ENCODE measurements at regions not wholly inside any gene's neighbourhood (a gene's known extent, or its start where the extent isn't known, plus 50 kb on each side); places are given as distances from the start of the nearest gene placed in this dataset.
A peak's percentile ranks its signal among the peaks of the same experiment; 100 is the strongest.

DNA sequence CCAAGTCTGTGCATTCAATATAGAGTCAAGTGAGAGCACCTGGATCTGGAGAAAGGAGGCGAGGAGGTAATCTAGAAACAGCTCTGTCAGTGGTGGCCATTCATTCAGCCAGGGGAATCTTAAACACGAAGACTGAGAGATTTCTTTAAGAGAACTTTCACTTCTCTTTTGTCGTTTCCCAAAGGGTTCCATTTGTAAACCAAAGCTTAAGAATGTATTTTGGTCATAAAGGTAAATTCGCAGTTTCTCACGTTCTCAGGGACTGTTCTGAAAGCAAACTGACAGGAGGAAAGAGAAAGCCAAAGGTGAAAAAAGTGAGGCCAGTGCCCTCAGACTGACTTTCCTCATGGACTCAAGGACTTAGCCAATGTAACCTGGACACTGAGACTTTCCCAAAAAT is 513.5 kb downstream of the CMPK2 start:
- DNase-seq (ENCODE audit: low read depth), result no peak

DNA sequence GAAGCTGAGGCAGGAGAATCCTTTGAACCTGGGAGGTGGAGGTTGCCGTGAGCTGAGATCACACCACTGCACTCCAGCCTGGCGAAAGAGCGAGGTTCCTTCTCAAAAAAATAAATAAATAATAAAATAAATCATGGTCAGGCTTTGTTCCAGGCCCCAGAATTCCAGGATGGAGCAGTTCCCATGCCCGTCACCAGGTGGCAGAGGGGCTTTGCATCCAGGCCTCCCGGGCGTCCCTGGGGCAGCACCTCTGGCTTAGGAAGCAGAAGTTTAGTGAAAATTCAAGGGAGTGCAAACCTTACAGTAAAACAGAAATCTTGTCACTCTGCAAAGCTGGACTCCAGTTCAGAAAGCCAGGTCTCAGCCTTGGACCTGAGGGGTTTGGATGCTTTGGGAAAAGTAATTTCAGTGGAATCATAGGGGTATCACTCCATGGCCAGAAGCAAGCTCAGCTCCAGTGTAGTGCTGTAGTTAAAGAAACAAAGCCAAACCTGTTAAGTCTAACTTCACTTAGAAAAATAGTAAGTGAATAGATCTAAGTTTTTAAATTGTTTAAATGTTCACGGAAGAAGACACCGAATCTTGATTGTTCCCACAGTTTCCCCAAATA is 512.7 kb downstream of the CMPK2 start:
- DNase-seq (ENCODE audit: low read depth), result peak; percentile 60

DNA sequence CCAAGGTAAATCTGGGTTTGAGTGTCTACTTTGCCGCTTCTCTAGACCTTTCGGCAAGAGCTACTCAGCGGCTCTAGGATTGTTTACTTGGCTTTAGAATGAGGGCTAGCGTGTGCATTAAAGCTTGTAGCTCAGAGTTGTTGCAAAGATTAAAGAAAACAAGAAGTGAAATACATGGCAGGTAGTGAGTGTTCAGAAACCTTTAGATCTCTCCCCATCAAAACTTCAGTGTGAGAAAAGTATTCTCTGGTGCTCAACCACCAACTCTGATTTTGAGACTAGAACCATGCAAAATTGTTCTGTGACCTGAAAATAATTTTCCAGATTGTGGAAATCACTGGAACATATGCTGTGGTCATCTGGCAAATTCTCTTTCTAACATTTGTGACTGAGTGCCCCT is 512.0 kb downstream of the CMPK2 start:
- DNase-seq (ENCODE audit: low read depth), result no peak

DNA sequence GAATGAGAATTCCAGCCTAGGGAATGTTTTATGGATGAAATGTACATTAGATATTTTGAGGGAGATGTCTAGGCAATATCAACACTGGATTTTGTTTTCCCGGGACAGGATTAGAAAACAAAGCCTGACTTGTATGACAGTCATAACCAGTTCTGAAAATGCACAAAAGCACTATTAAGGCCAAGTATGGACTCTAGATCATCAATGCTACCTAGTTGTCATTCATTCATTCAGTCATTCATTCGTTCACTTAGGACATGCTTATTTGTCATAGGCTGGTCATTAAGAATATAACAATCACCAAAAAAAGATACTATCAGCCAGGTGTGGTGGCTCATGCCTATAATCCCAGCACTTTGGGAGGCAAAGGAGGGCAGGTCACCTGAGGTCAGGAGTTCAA is 511.2 kb downstream of the CMPK2 start:
- no peak for DNase-seq (ENCODE audit: low read depth)

DNA sequence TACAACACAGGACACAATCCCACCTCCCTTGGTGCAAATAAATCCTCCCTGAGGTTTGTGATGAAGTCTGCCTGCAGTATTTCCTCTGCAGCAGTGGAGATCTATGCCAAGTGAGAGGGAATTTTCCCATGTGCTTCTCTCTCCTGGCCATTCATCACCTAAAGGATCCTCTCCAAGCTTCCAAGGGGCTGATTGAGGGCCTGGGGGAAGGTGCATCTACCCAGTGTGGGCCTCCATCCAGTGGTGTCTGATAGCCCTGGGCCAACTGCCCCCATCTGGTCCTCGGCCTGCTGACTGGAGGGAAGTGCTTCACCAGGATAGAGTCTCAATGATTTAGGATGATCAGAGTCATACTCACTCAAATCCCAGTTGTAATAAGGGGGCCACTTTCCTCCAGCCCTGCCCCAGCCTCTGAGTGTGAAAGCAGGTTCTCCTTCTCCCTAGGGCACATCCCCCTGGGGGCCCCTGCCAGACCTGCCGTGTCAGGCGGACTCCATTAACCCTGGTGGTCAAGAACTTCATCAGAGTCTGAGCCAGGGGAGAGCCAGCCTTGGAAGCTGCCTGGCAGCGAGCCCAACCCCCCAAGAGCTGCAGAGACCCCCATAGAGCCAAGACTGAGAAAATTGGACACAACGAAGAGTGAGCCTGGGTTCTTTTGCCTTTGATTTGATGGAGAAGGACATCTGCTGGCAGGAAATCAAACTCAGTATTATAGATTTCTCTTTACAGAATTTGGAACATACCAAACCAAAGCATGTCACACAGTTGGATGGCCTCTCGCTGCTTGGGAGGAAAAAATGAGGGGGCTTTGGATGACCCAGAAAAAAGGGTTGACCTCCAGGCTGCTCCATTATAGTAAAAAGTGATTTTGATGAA is 509.6 kb downstream of the CMPK2 start:
- DNase-seq (ENCODE audit: low read depth), result no peak

DNA sequence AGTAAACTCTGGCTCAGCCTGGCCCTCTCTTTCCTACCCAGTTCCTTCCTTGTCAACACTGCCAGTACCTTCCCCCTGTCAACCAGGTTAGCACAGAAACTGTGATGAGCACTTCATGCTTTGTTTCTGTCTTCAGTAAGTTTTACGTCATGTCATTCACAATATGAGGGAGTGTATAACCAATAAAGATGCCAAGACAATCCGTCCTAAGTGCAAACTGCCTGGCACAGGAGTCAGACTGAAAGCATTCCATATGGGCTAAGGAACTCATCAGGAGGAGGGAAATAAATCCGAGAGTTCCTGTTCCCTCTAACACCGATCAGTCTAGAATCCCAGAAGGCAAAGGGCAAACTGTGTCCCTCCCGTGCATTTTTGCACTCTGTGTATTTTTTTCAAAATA is 507.2 kb downstream of the CMPK2 start:
- no peak for DNase-seq (ENCODE audit: low read depth)

DNA sequence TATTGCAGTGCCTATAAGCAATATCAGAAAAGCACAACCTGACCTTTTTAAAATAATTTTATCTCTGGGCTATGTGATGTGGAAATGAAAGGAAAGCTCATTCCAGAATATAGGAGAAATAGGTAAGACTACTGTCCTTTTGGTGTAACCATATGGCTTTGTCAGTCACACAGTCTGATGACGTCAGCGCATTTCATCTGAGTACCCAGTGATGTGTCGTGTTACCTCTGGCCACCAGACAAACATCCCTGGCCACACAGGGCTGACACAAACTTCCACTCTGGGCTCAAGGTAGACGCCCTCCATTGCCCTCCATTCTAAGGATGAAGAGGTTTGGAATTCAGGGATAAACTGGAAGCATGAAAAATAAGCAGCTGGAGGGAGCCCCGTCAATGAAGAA is 506.7 kb downstream of the CMPK2 start:
- DNase-seq (ENCODE audit: low read depth), result no peak

DNA sequence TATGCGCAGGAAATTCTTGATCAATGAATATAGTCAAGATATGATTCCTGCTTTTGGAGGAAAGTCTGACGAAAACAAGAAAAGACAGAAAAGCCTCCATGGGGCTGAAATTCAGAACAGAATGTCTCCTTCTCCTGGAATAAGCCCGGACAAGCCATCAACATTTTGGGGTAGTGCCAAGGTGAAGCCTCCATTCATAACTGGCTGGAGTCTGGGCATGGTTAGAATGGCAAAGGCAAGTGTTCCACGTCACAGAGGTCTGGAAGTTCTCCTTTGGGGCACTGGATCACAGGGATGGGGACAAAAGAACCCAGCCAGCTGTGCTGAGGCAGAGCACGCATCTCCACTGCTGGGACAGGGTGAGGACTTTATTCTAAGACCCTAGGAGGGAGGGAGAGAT is 505.7 kb downstream of the CMPK2 start:
- no peak for DNase-seq (ENCODE audit: low read depth)

DNA sequence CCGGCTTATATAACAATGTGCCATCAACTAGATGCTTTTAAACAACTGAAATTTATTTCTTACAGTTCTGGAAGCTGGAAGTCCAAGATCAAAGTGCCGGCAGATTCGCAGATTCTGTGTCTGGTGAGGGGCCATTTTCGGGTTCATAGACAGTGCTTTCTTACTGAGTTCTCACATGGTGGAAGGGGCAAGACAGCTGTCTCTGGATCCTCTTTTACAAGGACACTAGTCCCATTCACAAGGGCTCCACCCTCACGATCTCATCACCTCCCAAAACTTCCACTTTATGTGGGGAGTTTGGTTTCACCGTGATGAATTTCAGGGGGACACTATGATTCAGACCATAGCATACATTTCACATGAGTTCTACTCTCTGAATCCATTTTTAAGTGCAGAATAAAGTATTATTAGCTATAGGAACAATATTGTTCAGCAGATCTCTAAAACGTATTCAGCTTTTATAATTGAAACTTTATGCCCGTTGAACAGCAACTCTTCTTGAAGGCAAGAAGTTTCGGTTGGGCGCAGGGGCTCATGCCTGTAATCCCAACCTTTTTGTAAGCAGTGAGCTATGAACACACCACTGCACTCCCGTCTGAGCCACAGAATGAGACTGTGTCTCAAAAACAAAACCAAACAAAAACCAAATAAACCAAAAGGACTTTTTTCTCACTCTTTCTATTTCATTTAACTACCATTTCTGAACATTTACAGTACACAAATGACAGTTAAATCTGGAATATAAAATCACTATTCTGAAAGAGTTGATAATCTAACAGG is 502.8 kb downstream of the CMPK2 start:
- DNase-seq (ENCODE audit: low read depth), result peak; percentile 18

DNA sequence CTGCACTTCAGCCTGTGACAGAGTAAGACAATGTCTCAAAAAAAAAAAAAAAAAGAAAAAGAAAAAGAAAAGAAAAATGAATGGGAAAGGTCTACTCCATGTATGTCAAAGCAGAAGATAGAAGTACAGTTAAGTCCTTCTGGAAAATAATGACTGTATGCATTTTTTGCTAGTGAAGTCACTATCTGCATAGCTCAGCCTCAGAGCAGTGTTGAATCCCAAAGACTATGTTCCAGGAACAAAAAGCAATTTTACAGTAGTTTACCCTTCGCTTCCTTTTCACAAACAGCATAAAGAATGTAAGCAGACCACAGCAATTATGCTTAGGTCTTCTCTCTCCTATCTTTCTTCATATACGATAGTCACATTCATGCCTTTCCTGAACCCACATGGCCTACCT is 497.4 kb downstream of the CMPK2 start:
- DNase-seq (ENCODE audit: low read depth), result peak; percentile 54

DNA sequence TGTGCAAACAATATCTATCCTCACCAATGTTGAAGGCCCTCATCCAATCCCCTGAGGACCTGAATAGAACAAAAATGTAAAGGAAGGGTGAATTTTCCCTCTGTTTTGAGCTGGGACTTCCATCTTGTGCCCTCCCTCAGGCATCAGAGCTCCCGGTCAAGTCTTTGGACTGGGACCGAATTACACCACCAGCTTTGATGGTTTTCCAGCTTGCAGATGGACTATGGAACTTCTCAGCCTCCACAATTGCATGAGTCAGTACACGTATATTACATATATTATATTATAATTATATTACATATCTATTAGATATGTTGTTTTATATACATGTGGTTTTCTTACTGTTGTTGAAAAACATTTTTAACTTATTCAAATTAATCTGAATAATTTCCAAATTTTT is 496.4 kb downstream of the CMPK2 start:
- DNase-seq (ENCODE audit: low read depth), result no peak

DNA sequence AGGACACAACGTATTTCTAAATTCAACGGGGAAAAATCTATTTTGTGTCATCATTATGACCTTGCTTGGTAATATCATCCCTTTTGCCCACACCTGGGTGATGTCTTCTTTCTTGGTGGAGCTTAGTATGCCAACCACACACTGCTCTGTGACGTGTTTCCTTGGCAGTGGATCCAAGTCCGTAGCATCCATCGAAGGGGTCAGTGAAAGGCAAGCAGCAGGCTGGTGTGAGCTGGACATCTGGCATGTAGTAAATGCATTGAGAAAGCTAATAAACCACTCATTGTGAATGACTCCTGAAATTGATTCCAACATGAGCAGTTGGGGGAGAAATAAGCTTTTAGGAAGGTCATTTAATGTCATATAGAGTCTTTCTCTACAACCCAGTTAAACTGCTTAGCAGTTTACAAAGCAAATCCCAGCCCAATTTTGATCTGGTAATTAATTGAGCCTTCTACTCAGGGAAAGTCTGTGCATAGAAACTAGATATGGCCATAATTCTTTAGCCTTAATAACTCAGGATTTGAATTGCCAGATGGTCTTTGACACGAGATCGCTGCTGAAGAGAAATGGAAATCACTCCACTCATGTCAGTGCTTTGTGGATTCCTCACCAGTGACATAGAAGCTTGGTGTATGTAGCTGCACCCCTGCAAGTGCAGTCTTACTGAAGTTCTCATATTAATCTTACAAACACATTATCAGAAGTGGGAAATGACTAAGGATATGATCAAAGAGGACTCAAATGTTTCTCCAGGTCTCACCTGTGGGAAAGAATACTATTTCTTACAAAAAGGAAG is 494.8 kb downstream of the CMPK2 start:
- peak; percentile 51 for DNase-seq (ENCODE audit: low read depth)

DNA sequence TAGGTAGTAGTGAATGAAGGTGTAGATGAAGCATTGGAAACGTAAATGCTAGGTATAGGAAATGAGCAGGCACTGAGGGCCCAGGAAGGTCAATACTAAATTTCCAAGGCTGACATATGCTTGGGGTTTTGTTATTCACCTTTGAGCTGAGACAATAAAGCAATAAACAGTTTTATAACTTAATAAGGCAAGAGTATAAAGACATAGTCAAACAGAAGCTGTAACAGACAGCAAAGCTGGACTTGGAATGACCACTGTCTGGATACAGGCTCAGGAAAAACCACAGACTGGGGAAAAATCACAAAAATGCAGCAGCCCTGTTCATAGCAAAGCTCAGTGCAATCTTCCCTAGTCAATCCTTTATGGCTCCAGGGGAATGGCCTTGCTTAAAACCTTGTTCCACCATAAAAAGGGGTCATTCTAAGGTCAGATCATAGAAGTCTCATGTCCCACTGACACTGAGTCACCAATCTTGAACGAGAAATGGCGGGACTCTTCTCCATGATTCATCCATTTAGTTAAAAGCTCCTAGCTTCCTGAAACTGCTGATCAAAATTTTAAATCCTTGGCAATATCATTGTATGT is 493.3 kb downstream of the CMPK2 start:
- DNase-seq (ENCODE audit: low read depth), result peak; percentile 98

DNA sequence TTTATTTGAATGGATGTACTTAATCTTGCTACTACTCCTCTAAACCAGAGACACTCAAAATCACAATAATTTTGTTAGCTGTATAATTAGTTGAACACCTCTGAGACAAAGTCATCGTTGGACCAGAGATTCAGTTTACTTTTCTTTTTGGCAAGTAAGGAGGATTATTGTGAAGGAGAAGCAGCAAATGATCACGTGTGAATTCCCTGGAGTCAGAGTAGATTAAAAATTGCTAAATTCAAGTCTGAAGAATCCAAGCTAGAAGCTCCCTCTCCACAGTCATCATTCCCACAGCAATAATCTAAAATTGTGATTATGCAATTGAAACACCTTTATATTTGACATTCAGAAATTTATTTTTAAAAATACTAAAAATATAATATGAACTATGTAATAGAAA is 484.4 kb downstream of the CMPK2 start:
- DNase-seq (ENCODE audit: low read depth), result no peak

DNA sequence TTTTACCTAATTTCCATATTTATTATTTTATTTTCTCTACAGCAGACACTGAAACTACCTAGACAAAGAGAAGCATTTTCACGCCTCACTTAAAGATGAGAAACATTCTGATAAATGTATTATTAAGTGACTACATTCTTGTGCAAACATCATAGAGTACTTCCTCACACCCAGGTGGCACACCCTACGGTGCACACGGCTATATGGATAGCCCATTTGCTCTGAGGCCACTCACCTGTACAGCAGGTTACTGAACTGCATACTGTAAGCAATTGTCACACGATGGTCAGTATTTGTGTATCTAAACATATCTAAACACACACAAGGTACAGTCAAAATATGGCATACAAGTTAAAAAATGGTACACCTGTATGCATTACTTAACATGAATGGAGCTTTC is 481.4 kb downstream of the CMPK2 start:
- DNase-seq (ENCODE audit: low read depth), result no peak

DNA sequence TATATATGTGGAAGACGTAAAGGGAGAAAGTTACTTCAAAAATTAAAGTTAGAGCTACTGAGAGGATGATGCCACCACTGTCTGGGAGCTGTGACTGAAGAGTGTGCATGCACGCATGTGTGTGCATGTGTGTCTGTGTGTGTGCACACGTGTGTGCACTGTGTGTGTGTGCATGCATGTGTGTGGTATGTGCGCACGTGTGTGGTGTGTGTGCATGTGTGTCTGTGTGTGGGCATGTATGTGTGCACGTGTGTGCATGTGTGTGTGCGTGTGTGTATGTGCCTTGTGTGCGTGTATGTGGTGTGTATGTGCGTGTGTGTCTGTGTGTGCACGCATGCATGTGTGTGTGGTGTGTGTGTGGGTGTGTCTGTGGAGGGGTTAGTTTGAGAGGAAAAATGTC is 473.4 kb downstream of the CMPK2 start:
- no peak for DNase-seq (ENCODE audit: low read depth)

DNA sequence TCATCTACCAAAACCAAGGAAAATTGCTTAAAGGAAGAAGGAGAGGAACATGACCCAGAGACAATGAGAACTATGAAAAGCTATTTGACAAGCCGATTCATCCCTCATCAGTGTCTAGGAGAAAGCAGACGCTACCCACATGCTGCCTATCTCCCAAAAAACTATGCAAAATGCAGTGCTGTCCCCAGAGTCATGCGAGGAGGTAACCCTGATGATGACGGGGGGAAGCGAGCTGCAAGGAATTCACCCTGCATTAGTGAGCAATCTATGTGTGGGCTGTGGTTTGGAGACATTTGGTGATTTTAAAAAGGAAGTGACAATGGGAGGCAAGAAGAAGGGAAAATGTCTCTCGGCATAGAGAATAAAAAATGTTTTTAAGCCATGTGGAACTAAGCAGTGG is 472.7 kb downstream of the CMPK2 start:
- DNase-seq (ENCODE audit: low read depth), result peak; percentile 50

DNA sequence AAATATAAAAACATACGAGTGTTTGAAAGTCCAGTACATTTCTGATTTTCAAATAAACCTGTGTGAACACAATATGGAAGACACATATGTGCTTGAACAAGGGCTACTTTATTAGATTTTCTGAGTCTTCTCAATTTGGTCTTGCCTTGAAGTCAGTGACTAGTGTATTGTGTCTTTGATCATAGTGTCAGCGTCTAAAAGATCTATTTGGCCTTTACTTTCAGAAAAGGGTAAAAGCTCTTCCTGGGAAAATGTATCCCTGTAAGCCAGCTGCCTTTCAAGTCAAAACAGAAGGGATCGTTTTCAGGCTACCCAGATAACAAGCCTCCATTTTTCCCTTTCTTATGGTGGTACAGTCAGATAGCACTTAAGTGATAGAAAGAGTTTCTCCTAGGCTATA is 471.9 kb downstream of the CMPK2 start:
- no peak for DNase-seq (ENCODE audit: low read depth)

DNA sequence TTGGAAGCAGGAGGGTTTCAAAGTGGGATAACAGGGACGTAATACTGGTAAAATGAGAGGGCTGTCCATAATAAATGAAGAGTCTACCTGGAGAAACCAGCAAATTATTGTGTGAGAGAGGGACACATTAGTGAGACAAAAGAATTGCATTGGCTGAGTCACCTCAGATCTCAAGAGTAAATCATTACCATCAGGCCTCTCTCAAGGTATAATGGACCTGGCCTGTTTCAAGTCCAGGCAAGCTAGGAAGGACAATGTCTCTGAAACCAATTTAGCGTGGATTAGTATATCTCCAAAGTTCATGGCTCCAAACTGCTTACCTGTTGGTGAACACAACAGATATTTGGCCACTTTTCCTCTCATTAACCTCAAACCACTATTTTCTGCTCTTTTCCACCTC is 471.4 kb downstream of the CMPK2 start:
- no peak for DNase-seq (ENCODE audit: low read depth)

DNA sequence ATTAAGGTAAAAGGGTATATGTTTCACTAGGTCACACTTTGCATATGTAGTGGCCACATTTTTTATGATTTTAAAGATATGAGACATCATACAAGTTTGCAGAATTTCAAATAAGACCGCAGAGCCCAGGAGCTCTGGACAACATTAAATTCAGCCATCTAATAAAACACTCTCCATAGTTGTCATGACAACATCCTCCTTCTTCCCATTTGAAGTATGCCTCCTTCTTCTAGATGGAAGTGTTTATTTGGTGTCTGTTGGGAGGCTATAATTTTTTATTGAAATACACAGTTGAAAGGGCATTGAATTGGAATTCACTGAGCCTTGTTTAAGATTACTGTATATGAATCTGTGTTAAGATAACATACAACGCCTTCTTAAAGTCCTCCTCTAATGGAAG is 467.3 kb downstream of the CMPK2 start:
- no peak for DNase-seq (ENCODE audit: low read depth)

DNA sequence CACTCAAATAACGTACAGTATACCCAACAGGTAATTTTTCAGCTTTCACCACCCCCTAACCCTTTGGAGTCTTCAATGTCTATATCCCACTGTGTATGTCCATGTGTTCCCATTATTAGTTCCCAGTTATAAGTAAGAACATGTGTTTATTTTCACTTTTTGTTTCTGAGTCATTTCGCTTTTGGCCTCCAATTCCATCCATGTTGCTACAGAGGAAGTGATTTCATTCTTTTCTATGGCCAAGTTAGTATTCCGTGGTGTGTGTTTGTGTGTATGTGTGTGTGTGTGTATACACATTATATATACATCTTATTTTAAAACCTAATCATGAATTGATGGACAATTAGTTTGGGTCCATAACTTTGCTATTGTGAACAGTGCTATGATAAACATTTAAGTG is 464.4 kb downstream of the CMPK2 start:
- peak; percentile 26 for DNase-seq (ENCODE audit: low read depth)

DNA sequence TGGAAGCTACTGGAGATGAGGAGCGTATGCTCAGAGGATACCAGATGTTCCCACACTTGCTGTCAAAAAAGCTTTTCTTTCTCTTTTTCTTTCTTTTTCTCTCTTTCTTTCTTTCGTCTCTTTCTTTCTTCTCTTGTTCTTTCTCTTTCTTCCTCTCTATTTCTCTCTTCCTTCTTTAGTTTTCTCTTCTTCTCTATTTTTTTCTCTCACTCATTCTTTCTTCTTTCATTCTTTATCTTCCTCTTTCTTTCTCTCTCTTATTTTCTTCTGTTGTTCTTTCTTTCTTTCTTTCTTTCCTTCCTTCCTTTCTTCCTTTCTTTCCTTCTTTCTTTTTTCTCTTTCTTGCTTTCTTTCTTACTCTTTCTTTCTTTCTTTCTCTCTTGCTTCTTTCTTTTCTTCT is 457.6 kb downstream of the CMPK2 start:
- DNase-seq (ENCODE audit: low read depth), result no peak
